Suppressor macrophage treated with lipopolysaccharide for 4 hours (primary cell): ENCODE measurements at regions not wholly inside any gene's neighbourhood (a gene's known extent, or its start where the extent isn't known, plus 50 kb on each side); places are given as distances from the start of the nearest gene placed in this dataset.

Source experiments
- DNase-seq: peaks from one replicate; pipeline ENCODE4 v3.0.0-alpha.2; 2020

- no peak for DNase-seq
These were observed 1496.8 kb downstream of the RPA4 start for GRCh38 chrX:98380556-98380955.

- DNase-seq, result no peak
These were observed 1514.8 kb downstream of the RPA4 start for GRCh38 chrX:98398542-98398941.

- no peak for DNase-seq
These were observed 1521.7 kb downstream of the RPA4 start for GRCh38 chrX:98405376-98405775.

- DNase-seq, result no peak
These were observed 1523.9 kb downstream of the RPA4 start for GRCh38 chrX:98407584-98407983.

- no peak for DNase-seq
These were observed 1526.2 kb downstream of the RPA4 start for GRCh38 chrX:98409867-98410266.

- no peak for DNase-seq
These were observed 1528.3 kb downstream of the RPA4 start for GRCh38 chrX:98412058-98412457.

- no peak for DNase-seq
These were observed 1538.8 kb downstream of the RPA4 start for GRCh38 chrX:98422536-98422935.

GRCh38 chrX:98432413-98432812 is 1548.7 kb downstream of the RPA4 start:
- DNase-seq, result no peak

- DNase-seq, result no peak
These were observed 1564.8 kb downstream of the RPA4 start for GRCh38 chrX:98448524-98448923.

- DNase-seq, result no peak
These were observed 1568.7 kb downstream of the RPA4 start for GRCh38 chrX:98452456-98452855.

- no peak for DNase-seq
These were observed 1576.0 kb downstream of the RPA4 start for GRCh38 chrX:98459669-98460068.

- DNase-seq, result no peak
These were observed 1596.9 kb downstream of the RPA4 start for GRCh38 chrX:98480606-98481005.

- DNase-seq, result no peak
These were observed 1597.9 kb downstream of the RPA4 start for GRCh38 chrX:98481636-98482035.

- DNase-seq, result no peak
These were observed 1607.0 kb downstream of the RPA4 start for GRCh38 chrX:98490670-98491069.

GRCh38 chrX:98501426-98501825 is 1617.7 kb downstream of the RPA4 start:
- DNase-seq, result no peak

GRCh38 chrX:98506907-98507306 is 1623.2 kb downstream of the RPA4 start:
- DNase-seq, result no peak

GRCh38 chrX:98514032-98514431 is 1630.3 kb downstream of the RPA4 start:
- no peak for DNase-seq

GRCh38 chrX:98516120-98516519 is 1632.4 kb downstream of the RPA4 start:
- no peak for DNase-seq

- DNase-seq, result no peak
These were observed 1639.3 kb downstream of the RPA4 start for GRCh38 chrX:98523026-98523425.

- no peak for DNase-seq
These were observed 1639.8 kb downstream of the RPA4 start for GRCh38 chrX:98523521-98523920.

- no peak for DNase-seq
These were observed 1664.8 kb downstream of the RPA4 start for GRCh38 chrX:98548519-98548918.

- DNase-seq, result no peak
These were observed 1685.1 kb downstream of the RPA4 start for GRCh38 chrX:98568795-98569194.

- no peak for DNase-seq
These were observed 1722.2 kb downstream of the RPA4 start for GRCh38 chrX:98605941-98606340.

GRCh38 chrX:98607739-98608138 is 1724.0 kb downstream of the RPA4 start:
- DNase-seq, result no peak

GRCh38 chrX:98627645-98628044 is 1743.9 kb downstream of the RPA4 start:
- no peak for DNase-seq

- no peak for DNase-seq
These were observed 1753.7 kb downstream of the RPA4 start for GRCh38 chrX:98637451-98637850.
